GM23338 (cell line): ENCODE measurements at regions not wholly inside any gene's neighbourhood (a gene's known extent, or its start where the extent isn't known, plus 50 kb on each side); places are given as distances from the start of the nearest gene placed in this dataset.

Source experiments
- ATAC-seq: fragments of 200-7000 bp; cut with Tn5 transposase; 3 replicates; pipeline ENCODE4 v1.9.1; 2020
- DNase-seq: peaks from one replicate; pipeline ENCODE4 v3.0.0-alpha.2; 2015; ENCODE audit warnings: low spot score
- H2AFZ ChIP-seq: fragments of 200-600 bp; sonication (generic); 2 replicates; pipeline ENCODE4 v1.8.0; 2016; ENCODE audit warnings: antibody characterized with exemption, mild to moderate bottlenecking, moderate library complexity
- H3F3A ChIP-seq: fragments of 200-600 bp; sonication (generic); replicated peaks from 2 replicates; pipeline ENCODE4 v1.8.0; 2017; ENCODE audit warnings: antibody characterized with exemption, mixed run types, low read depth
- H3K27ac ChIP-seq: fragments of 200-600 bp; sonication (generic); 2 replicates; pipeline ENCODE4 v1.6.1; 2016; ENCODE audit warnings: low read depth
- H3K27me3 ChIP-seq: fragments of 200-600 bp; sonication (generic); 2 replicates; pipeline ENCODE4 v1.8.0; 2016; ENCODE audit warnings: mild to moderate bottlenecking, mixed run types, moderate library complexity; ENCODE audit not compliant: insufficient read depth
- H3K36me3 ChIP-seq: fragments of 200-600 bp; sonication (generic); 2 replicates; pipeline ENCODE4 v1.8.0; 2016; ENCODE audit warnings: mild to moderate bottlenecking; ENCODE audit not compliant: insufficient read depth
- H3K4me1 ChIP-seq: fragments of 200-600 bp; sonication (generic); 2 replicates; pipeline ENCODE4 v1.8.0; 2016; ENCODE audit warnings: mild to moderate bottlenecking, moderate library complexity; ENCODE audit not compliant: insufficient read depth
- H3K4me2 ChIP-seq: fragments of 200-600 bp; sonication (generic); 2 replicates; pipeline ENCODE4 v1.7.1; 2017; ENCODE audit warnings: mixed run types
- H3K4me3 ChIP-seq: fragments of 200-600 bp; sonication (generic); 2 replicates; pipeline ENCODE4 v1.6.1; 2016; ENCODE audit warnings: mixed run types
- H3K79me2 ChIP-seq: fragments of 200-600 bp; sonication (generic); replicated peaks from 2 replicates; pipeline ENCODE4 v1.8.0; 2017; ENCODE audit warnings: mild to moderate bottlenecking; ENCODE audit not compliant: insufficient read depth
- H3K9me2 ChIP-seq: fragments of 200-600 bp; sonication (generic); 2 replicates; pipeline ENCODE4 v1.8.0; 2017; ENCODE audit not compliant: insufficient read depth
- H4K20me1 ChIP-seq: fragments of 200-600 bp; sonication (generic); replicated peaks from 2 replicates; pipeline ENCODE4 v1.8.0; 2017; ENCODE audit warnings: mild to moderate bottlenecking; ENCODE audit not compliant: insufficient read depth
- H3K27ac Mint-ChIP-seq: 2 replicates; pipeline ENCODE4 v1.8.0; 2020; ENCODE audit warnings: inconsistent platforms, mild to moderate bottlenecking, moderate library complexity, mixed read lengths
- H3K27me3 Mint-ChIP-seq: 3 replicates; pipeline ENCODE4 v1.8.0; 2022; ENCODE audit warnings: low read depth, mild to moderate bottlenecking, moderate library complexity, mixed read lengths, inconsistent platforms; ENCODE audit not compliant: insufficient read depth, poor library complexity
- H3K36me3 Mint-ChIP-seq: 3 replicates; pipeline ENCODE4 v1.8.0; 2021; ENCODE audit warnings: low read depth, mild to moderate bottlenecking, inconsistent platforms, moderate library complexity, mixed read lengths
- H3K4me1 Mint-ChIP-seq: 3 replicates; pipeline ENCODE4 v1.8.0; 2020; ENCODE audit warnings: mild to moderate bottlenecking, inconsistent platforms, mixed read lengths
- H3K4me3 Mint-ChIP-seq: 3 replicates; pipeline ENCODE4 v1.8.0; 2021; ENCODE audit warnings: moderate library complexity, mild to moderate bottlenecking, inconsistent platforms, mixed read lengths
- H3K9me3 Mint-ChIP-seq: 3 replicates; pipeline ENCODE4 v1.8.0; 2020; ENCODE audit warnings: moderate library complexity, mild to moderate bottlenecking, inconsistent platforms, mixed read lengths
- CTCF ChIP-seq, 2 experiments: fragments of 200-600 bp in 1 of 2; sonication (generic) in 1 of 2; conservative IDR thresholded peaks; 2 replicates each; pipeline versions ENCODE4 v1.5.1 to v1.6.1; 2016 to 2017; ENCODE audit warnings: antibody characterized with exemption in 2 of 2, low read depth in 2 of 2, mild to moderate bottlenecking in 2 of 2, moderate library complexity in 1 of 2
- ETS1 ChIP-seq: IDR thresholded peaks from 2 replicates; pipeline ENCODE4 v1.6.1; 2016; ENCODE audit warnings: antibody characterized with exemption
- EZH2 ChIP-seq: fragments of 200-600 bp; sonication (generic); IDR thresholded peaks from one replicate; pipeline ENCODE4 v1.8.0; 2017; ENCODE audit warnings: antibody characterized with exemption, mild to moderate bottlenecking, low read depth; ENCODE audit not compliant: unreplicated experiment
- EZH2phosphoT487 ChIP-seq: fragments of 200-600 bp; sonication (generic); IDR thresholded peaks from one replicate; pipeline ENCODE4 v1.8.1; 2018; ENCODE audit warnings: antibody characterized with exemption; ENCODE audit not compliant: unreplicated experiment
- NANOG ChIP-seq: IDR thresholded peaks from 2 replicates; pipeline ENCODE4 v1.6.1; 2016; ENCODE audit warnings: antibody characterized with exemption, borderline replicate concordance
- POLR2AphosphoS5 ChIP-seq: IDR thresholded peaks from 2 replicates; pipeline ENCODE4 v1.6.1; 2016; ENCODE audit warnings: antibody characterized with exemption, low read depth
- ZNF114 ChIP-seq: fragments of 250-450 bp; sonication (Bioruptor Pico); IDR thresholded peaks from 2 replicates; pipeline ENCODE4 v1.5.0; 2020; ENCODE audit warnings: mild to moderate bottlenecking, moderate library complexity
- ZNF462 ChIP-seq: fragments of 250-450 bp; sonication (Bioruptor Pico); IDR thresholded peaks from 2 replicates; pipeline ENCODE4 v1.5.0; 2020; ENCODE audit warnings: mild to moderate bottlenecking, moderate library complexity

GRCh38 chr12:77727442-77728001, 103.2 kb upstream of the NAV3 start (continued):
- TF ChIP-seq ZNF462 (CRISPR knock-in tag) (no peak), NANOG (no peak), CTCF (conservative IDR thresholded peaks at IDR 0.05; ENCODE audit: low read depth in 2 of 2) (no peak), ETS1 (no peak)

- no peaks in the 10 kb centered on the region for H3K79me2 ChIP-seq
- no peaks in the 10 kb centered on the region for H3F3A ChIP-seq
- no peaks in the 10 kb centered on the region for H3K27me3 ChIP-seq
- ATAC-seq (no peak), DNase-seq (peak; percentile 17)
- H4K20me1 ChIP-seq, result no peaks in the 10 kb centered on the region
- no peak overlapping the region for H3K27ac ChIP-seq
- no peaks in the 10 kb centered on the region for H3K27me3 Mint-ChIP-seq
- H3K4me3 ChIP-seq, result no peak overlapping the region
- H3K36me3 Mint-ChIP-seq, result no peaks in the 10 kb centered on the region
- 0 out of 3 replicates have a peak, but pooled peaks cover 2% of the 10 kb centered on the region for H3K4me1 Mint-ChIP-seq
- peaks cover 7% of the 10 kb centered on the region; the same call in 1 of the 2 replicates for H3K4me1 ChIP-seq
- peak overlapping the region; percentile 42; the same call in 1 of the 2 replicates for H3K27ac Mint-ChIP-seq
- no peak for TF ChIP-seq NANOG
- TF ChIP-seq POLR2AphosphoS5, result no peak
- no peak for TF ChIP-seq EZH2
- TF ChIP-seq CTCF (conservative IDR thresholded peaks at IDR 0.05; ENCODE audit: low read depth in 2 of 2), result no peak
- TF ChIP-seq ZNF114 (CRISPR knock-in tag), result no peak
- no peak for TF ChIP-seq EZH2phosphoT487
- no peaks in the 10 kb centered on the region for H3K9me2 ChIP-seq
- H2AFZ ChIP-seq, result no peak overlapping the region
- H3K4me3 Mint-ChIP-seq, result no peak overlapping the region
- H3K36me3 ChIP-seq, result no peaks in the 10 kb centered on the region
- H3K9me3 Mint-ChIP-seq, result no peaks in the 10 kb centered on the region
- no peak overlapping the region for H3K4me2 ChIP-seq
Observed at GRCh38 chr12:77725611-77726010, 105.1 kb upstream of the NAV3 start.
